ENCODE measurements at regions not wholly inside any gene's neighbourhood (a gene's known extent, or its start where the extent isn't known, plus 50 kb on each side); places are given as distances from the start of the nearest gene placed in this dataset.

DNA sequence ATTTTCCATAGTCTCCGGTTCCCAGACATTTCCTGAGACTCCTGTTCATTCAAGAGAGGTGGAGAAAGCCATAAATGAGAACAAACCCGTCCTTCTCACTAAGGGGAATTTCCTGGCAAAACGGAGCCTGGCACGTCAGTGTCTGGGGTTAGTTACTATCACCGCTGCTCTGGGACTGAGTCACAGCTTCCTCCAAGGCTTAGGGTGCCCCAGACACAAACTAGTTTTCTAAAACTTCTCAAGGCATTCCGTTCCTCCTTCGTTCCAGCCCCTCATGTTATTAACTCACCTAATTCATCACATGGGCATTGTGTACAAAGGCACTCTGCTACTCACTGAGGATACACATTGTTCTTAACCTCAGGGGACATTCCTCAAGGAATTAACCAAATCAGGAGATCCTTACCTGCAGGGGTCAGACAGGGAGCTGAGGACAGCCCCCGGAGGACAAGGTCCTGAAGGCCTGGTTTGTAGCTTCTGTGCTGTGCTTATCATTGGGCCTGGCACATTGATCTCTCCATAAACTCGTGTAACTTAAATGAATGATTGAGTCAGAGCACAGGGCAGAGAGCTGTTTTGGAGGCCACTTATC lies 103.0 kb upstream of the KLF6 start:
- no peak for TF ChIP-seq EZH2 (IDR thresholded peaks at IDR 0.05; ENCODE audit: insufficient read depth, poor library complexity, severe bottlenecking)
- no peak for TF ChIP-seq EZH2phosphoT487 (IDR thresholded peaks at IDR 0.05; ENCODE audit: insufficient read depth, low read depth)
- no peaks in the 10 kb centered on the region for H3K9me2 ChIP-seq (ENCODE audit: insufficient read depth)
- in situ Hi-C loops (cut with MboI) = no loop called here
- H3K36me3 ChIP-seq (ENCODE audit: low read depth) = no peaks in the 10 kb centered on the region
- H3K9ac ChIP-seq = peak overlapping the region; percentile 87
- no peaks in the 10 kb centered on the region for H3K27me3 ChIP-seq (replicated peaks; ENCODE audit: insufficient read depth)
- WGBS, 2 experiments (ENCODE audit: low coverage in 1 of 2, low lambda C conversion rate in 2 of 2, missing lambda C conversion rate in 2 of 2) = 4 to 10% methylated on average over 9 of the region's 9 CpGs
- peaks cover 44% of the 10 kb centered on the region for H3F3A ChIP-seq (ENCODE audit: insufficient read depth)
- peak overlapping the region; percentile 58 for H3K4me3 ChIP-seq
- peak; percentile 97 for DNase-seq
- no peaks in the 10 kb centered on the region for H4K20me1 ChIP-seq (ENCODE audit: insufficient read depth)
- peak overlapping the region; percentile 4; the same call in 1 of the 2 replicates for H2AFZ ChIP-seq
- H3K9me3 ChIP-seq (ENCODE audit: low read depth) = no peaks in the 10 kb centered on the region
- no peaks in the 10 kb centered on the region for H3K79me2 ChIP-seq (ENCODE audit: insufficient read depth)
- peaks cover 57% of the 10 kb centered on the region for H3K4me1 ChIP-seq (ENCODE audit: insufficient read depth)
- H3K27ac ChIP-seq = peak overlapping the region; percentile 99
- peak overlapping the region; percentile 84 for H3K4me2 ChIP-seq (ENCODE audit: unreplicated experiment)

DNA sequence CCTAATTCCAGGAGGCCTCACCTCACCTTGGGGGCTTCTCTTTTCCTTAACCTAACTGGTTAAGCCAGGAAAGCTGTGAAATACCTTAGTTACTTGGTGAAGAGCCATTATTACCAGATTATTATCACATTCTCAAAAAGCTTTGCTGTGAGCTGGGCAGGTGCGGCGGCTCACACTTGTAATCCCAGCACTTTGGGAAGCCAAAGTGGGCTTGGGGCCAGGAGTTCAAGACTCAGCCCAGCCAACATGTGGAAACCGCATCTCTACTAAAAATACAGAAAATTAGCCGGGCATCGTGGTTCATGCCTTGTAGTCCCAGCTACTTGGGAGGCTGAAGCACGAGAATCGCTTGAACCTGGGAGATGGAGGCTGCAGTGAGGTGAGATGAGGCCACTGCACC lies 102.4 kb upstream of the KLF6 start:
- DNase-seq = peak; percentile 47
- Histone ChIP-seq H4K20me1 (ENCODE audit: insufficient read depth) (no peaks in the 10 kb centered on the region), H3K9me2 (ENCODE audit: insufficient read depth) (no peaks in the 10 kb centered on the region), H2AFZ (no peak overlapping the region), H3K9ac (peak overlapping the region; percentile 87), H3K9me3 (ENCODE audit: low read depth) (no peaks in the 10 kb centered on the region), H3K36me3 (ENCODE audit: low read depth) (no peaks in the 10 kb centered on the region), H3K27me3 (replicated peaks; ENCODE audit: insufficient read depth) (no peaks in the 10 kb centered on the region), H3F3A (ENCODE audit: insufficient read depth) (peaks cover 44% of the 10 kb centered on the region), H3K4me2 (ENCODE audit: unreplicated experiment) (peak overlapping the region; percentile 84), H3K4me1 (ENCODE audit: insufficient read depth) (peaks cover 54% of the 10 kb centered on the region), H3K27ac (peak overlapping the region; percentile 99), H3K4me3 (peak overlapping the region; percentile 58), H3K79me2 (ENCODE audit: insufficient read depth) (no peaks in the 10 kb centered on the region)
- TF ChIP-seq EZH2phosphoT487 (IDR thresholded peaks at IDR 0.05; ENCODE audit: insufficient read depth, low read depth) = no peak
- no peak for TF ChIP-seq EZH2 (IDR thresholded peaks at IDR 0.05; ENCODE audit: insufficient read depth, poor library complexity, severe bottlenecking)
- 43 to 50% methylated on average over 7 of the region's 7 CpGs for WGBS, 2 experiments (ENCODE audit: low coverage in 1 of 2, low lambda C conversion rate in 2 of 2, missing lambda C conversion rate in 2 of 2)
- in situ Hi-C loops (cut with MboI) = no loop called here

DNA sequence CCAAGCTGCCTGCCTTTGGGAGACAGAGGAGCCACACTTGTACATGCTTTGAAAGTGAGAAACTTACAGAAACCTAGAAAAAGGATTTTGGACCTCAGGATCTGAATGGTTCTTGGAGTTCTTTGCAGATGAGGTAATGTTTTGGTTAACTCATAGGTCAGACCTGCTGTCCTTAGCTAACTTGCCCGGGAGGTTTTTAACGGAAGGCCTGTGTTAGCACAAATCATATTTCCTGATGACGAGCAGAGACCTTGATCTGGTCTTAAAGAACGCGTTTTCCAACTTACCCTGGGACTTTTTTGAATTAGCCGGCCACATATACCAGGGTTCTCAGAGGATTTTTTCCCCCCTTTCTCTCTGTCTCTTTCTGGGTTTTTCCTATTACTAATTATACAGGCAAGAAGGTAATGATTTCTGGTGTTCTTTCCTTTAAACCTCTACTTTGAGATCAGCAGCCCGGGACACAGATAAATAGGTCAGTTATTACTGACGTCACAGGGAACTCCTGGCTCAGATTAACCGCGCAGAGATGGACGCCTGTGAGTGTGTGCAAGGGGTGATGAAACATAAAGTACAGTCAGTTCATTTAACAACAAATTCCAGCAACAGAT lies 101.7 kb upstream of the KLF6 start:
- Histone ChIP-seq H3K4me2 (ENCODE audit: unreplicated experiment) (peak overlapping the region; percentile 84), H3K27ac (peak overlapping the region; percentile 99), H3K9me2 (ENCODE audit: insufficient read depth) (no peaks in the 10 kb centered on the region), H4K20me1 (ENCODE audit: insufficient read depth) (no peaks in the 10 kb centered on the region), H3K4me3 (peak overlapping the region; percentile 58), H3F3A (ENCODE audit: insufficient read depth) (peaks cover 44% of the 10 kb centered on the region), H3K9me3 (ENCODE audit: low read depth) (no peaks in the 10 kb centered on the region), H3K79me2 (ENCODE audit: insufficient read depth) (no peaks in the 10 kb centered on the region), H3K27me3 (replicated peaks; ENCODE audit: insufficient read depth) (no peaks in the 10 kb centered on the region), H2AFZ (peak overlapping the region; percentile 28), H3K9ac (peak overlapping the region; percentile 87), H3K4me1 (ENCODE audit: insufficient read depth) (peaks cover 49% of the 10 kb centered on the region), H3K36me3 (ENCODE audit: low read depth) (no peaks in the 10 kb centered on the region)
- 2 to 3% methylated on average over 11 of the region's 11 CpGs for WGBS, 2 experiments (ENCODE audit: low coverage in 1 of 2, low lambda C conversion rate in 2 of 2, missing lambda C conversion rate in 2 of 2)
- TF ChIP-seq EZH2 (IDR thresholded peaks at IDR 0.05; ENCODE audit: insufficient read depth, poor library complexity, severe bottlenecking) (no peak), EZH2phosphoT487 (IDR thresholded peaks at IDR 0.05; ENCODE audit: insufficient read depth, low read depth) (no peak)
- in situ Hi-C loops (cut with MboI) = no loop called here
- peak; percentile 94 for DNase-seq

DNA sequence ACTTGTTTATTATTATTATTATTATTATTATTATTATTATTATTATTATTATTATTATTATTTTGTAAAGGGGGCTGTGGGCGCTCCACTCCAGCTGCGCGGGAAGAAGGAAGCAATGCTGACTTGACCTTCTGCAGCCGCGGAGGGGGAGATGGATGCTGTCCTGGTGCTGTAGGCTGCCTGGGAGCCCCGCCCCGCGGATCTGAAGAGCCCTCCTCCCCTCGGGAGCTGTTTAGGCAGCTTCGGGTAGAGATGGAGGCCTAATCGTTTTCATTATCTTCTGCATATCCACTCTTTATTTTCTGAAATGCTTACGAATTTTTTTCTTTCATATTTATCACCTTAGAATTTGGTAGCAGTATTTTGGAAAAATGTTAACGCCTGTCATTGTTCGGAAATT lies 101.2 kb upstream of the KLF6 start:
- Histone ChIP-seq H3K27me3 (replicated peaks; ENCODE audit: insufficient read depth) (no peaks in the 10 kb centered on the region), H2AFZ (peak overlapping the region; percentile 28), H3K4me3 (peak overlapping the region; percentile 58), H3K9me2 (ENCODE audit: insufficient read depth) (no peaks in the 10 kb centered on the region), H3K9ac (peak overlapping the region; percentile 87), H3F3A (ENCODE audit: insufficient read depth) (peaks cover 44% of the 10 kb centered on the region), H3K4me2 (ENCODE audit: unreplicated experiment) (peak overlapping the region; percentile 84), H4K20me1 (ENCODE audit: insufficient read depth) (no peaks in the 10 kb centered on the region), H3K36me3 (ENCODE audit: low read depth) (no peaks in the 10 kb centered on the region), H3K27ac (peak overlapping the region; percentile 99), H3K79me2 (ENCODE audit: insufficient read depth) (no peaks in the 10 kb centered on the region), H3K9me3 (ENCODE audit: low read depth) (no peaks in the 10 kb centered on the region), H3K4me1 (ENCODE audit: insufficient read depth) (peaks cover 49% of the 10 kb centered on the region)
- no peak for TF ChIP-seq EZH2phosphoT487 (IDR thresholded peaks at IDR 0.05; ENCODE audit: insufficient read depth, low read depth)
- no peak for TF ChIP-seq EZH2 (IDR thresholded peaks at IDR 0.05; ENCODE audit: insufficient read depth, poor library complexity, severe bottlenecking)
- WGBS, 2 experiments (ENCODE audit: low coverage in 1 of 2, low lambda C conversion rate in 2 of 2, missing lambda C conversion rate in 2 of 2) = 5 to 8% methylated on average over 14 of the region's 14 CpGs
- DNase-seq = peak; percentile 86
- in situ Hi-C loops (cut with MboI) = no loop called here
